WI38 (cell line): ENCODE measurements at regions not wholly inside any gene's neighbourhood (a gene's known extent, or its start where the extent isn't known, plus 50 kb on each side); places are given as distances from the start of the nearest gene placed in this dataset.
"Not testable (repeated sequence)": the region's sequence is repeated elsewhere in the genome, so short reads cannot be mapped to it uniquely, and the experiment has no call there.

Experiments
- H3K4me3 ChIP-seq: 2 replicates; pipeline ENCODE4 v1.5.1; 2011; ENCODE audit warnings: low read depth, mild to moderate bottlenecking, control low read depth, low read length
- CTCF ChIP-seq: IDR thresholded peaks from 2 replicates; pipeline ENCODE4 v1.5.1; 2012; ENCODE audit warnings: low read depth, mild to moderate bottlenecking, control low read depth, low read length

GRCh38 chr7:121745856-121746255, 127.1 kb upstream of the PTPRZ1 start:
- TF ChIP-seq CTCF: no peak

DNA sequence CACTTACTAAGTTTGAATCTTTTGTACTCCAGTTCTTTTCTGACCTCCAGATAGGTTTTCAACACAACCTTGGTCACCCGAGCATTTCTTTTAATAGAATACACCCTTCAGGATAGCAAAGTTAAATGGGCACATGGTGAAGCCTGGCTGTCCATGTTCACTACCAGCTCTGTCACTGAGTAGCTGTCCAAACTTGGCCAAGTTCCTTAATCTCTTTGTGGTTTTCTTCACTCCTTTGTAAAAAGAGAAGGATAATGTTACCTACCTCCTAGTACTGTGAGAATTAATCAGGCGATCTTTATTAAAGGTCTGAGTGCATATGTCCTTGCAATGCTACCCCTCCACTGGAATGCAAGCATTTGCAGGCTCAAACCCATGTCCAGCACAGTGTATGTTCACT, 128.1 kb upstream of the PTPRZ1 start:
- no peak overlapping the region for H3K4me3 ChIP-seq
- no peak for TF ChIP-seq CTCF

More at GRCh38 chr7:121745856-121746255, 127.1 kb upstream of the PTPRZ1 start:
- no peak overlapping the region for H3K4me3 ChIP-seq

DNA sequence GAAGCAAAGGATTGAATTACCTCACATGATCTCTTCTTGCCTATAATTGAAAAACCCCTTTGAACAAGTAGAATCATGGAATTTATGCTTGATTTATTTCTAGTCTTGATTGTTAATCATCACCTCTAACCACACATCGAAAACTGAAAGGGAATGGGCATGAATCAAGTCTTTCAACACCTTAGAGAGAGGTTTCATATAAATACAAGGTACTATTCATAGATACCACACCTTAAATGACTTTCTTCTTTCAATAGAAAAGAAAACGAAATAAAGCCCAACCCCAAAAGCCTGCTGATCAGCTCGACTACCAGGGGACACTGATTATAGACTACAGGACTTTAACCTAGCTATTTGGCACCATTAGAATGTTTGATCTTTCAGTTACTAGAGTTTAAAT, 128.6 kb upstream of the PTPRZ1 start:
- H3K4me3 ChIP-seq: no peak overlapping the region

GRCh38 chr7:121741896-121742295, 131.1 kb upstream of the PTPRZ1 start:
- no peak overlapping the region for H3K4me3 ChIP-seq
- no peak for TF ChIP-seq CTCF

More for the DNA sequence above, 128.6 kb upstream of the PTPRZ1 start:
- no peak for TF ChIP-seq CTCF

DNA sequence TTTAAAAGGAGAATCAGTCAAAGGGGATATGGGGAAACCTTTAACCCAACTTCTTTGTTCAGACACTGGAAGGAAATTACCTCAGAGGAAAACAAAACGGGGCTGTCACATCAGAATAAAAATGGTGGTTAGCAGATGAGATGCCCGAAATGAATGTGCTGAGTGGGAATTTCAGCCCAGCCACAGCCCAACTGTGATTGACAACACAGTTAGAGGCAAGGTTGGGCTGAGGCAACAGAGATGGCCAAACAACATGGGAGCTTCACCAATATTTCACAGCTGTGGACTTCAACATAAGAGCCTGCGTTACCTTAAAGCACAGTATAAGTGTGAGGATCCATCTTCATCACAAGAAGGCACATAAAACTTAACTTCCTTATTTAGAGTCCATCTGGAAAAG, 133.5 kb upstream of the PTPRZ1 start:
- TF ChIP-seq CTCF: no peak

DNA sequence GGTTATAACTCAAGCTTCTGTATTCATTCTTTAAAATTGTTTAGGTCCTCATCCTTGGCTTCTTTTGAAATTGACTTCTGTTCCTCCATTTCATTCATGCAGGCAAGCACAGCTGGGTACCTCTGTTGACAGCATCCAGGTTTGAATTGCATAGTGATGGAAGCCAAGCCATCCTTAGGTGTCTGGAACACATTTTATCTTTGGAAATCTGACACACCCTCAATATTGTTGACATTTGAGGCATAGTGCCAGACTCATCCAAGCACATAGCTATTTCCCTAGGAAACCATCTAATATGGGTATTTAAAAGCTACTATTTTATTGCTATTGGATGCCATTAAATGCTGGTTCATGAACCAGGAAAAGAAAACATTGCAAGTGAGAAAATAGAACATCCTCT, 142.1 kb upstream of the PTPRZ1 start:
- H3K4me3 ChIP-seq: no peak overlapping the region
- TF ChIP-seq CTCF: no peak

More for the DNA sequence above, 133.5 kb upstream of the PTPRZ1 start:
- no peak overlapping the region for H3K4me3 ChIP-seq

GRCh38 chr7:121714559-121715303, 158.2 kb upstream of the PTPRZ1 start:
- TF ChIP-seq CTCF: no peak
- H3K4me3 ChIP-seq: no peak overlapping the region

GRCh38 chr7:121712961-121713360, 160.0 kb upstream of the PTPRZ1 start:
- H3K4me3 ChIP-seq: not testable (repeated sequence)
